HG02763 (cell line): ENCODE measurements at regions not wholly inside any gene's neighbourhood (a gene's known extent, or its start where the extent isn't known, plus 50 kb on each side); places are given as distances from the start of the nearest gene placed in this dataset.

ENCODE experiments used
- ATAC-seq: cut with Tn5 transposase; IDR thresholded peaks from one replicate; pipeline ENCODE4 v1.9.1; 2021; ENCODE audit warnings: mild to moderate bottlenecking, moderate library complexity; ENCODE audit not compliant: unreplicated experiment

- no peak for ATAC-seq
Measured at GRCh38 chr5:3811116-3811515, 215.5 kb downstream of the IRX1 start.

- no peak for ATAC-seq
Measured at GRCh38 chr5:3818624-3819023, 223.0 kb downstream of the IRX1 start.

GRCh38 chr5:3825531-3826451 lies 230.2 kb downstream of the IRX1 start:
- no peak for ATAC-seq

GRCh38 chr5:3827624-3828023 lies 232.0 kb downstream of the IRX1 start:
- ATAC-seq, result no peak

- no peak for ATAC-seq
Measured at GRCh38 chr5:3828761-3829160, 233.1 kb downstream of the IRX1 start.

- ATAC-seq, result no peak
Measured at GRCh38 chr5:3833566-3833965, 237.9 kb downstream of the IRX1 start.

GRCh38 chr5:3835811-3836210 lies 240.2 kb downstream of the IRX1 start:
- no peak for ATAC-seq

GRCh38 chr5:3836528-3836927 lies 240.9 kb downstream of the IRX1 start:
- ATAC-seq, result no peak

- no peak for ATAC-seq
Measured at GRCh38 chr5:3837506-3837905, 241.9 kb downstream of the IRX1 start.

- no peak for ATAC-seq
Measured at GRCh38 chr5:3839151-3839550, 243.5 kb downstream of the IRX1 start.

GRCh38 chr5:3842591-3842990 lies 247.0 kb downstream of the IRX1 start:
- ATAC-seq, result no peak

GRCh38 chr5:3843706-3844105 lies 248.1 kb downstream of the IRX1 start:
- ATAC-seq, result no peak

- no peak for ATAC-seq
Measured at GRCh38 chr5:3844266-3844665, 248.6 kb downstream of the IRX1 start.

- ATAC-seq, result no peak
Measured at GRCh38 chr5:3845230-3845629, 249.6 kb downstream of the IRX1 start.

- no peak for ATAC-seq
Measured at GRCh38 chr5:3852161-3852916, 256.7 kb downstream of the IRX1 start.

- ATAC-seq, result no peak
Measured at GRCh38 chr5:3853362-3853761, 257.7 kb downstream of the IRX1 start.

- ATAC-seq, result no peak
Measured at GRCh38 chr5:3854188-3854821, 258.7 kb downstream of the IRX1 start.

- ATAC-seq, result no peak
Measured at GRCh38 chr5:3856036-3856435, 260.4 kb downstream of the IRX1 start.

- no peak for ATAC-seq
Measured at GRCh38 chr5:3858524-3858923, 262.9 kb downstream of the IRX1 start.

GRCh38 chr5:3862906-3863305 lies 267.3 kb downstream of the IRX1 start:
- no peak for ATAC-seq

GRCh38 chr5:3875144-3875543 lies 279.5 kb downstream of the IRX1 start:
- no peak for ATAC-seq

GRCh38 chr5:3878267-3878666 lies 282.6 kb downstream of the IRX1 start:
- ATAC-seq, result no peak
